ENCODE measurements at regions not wholly inside any gene's neighbourhood (a gene's known extent, or its start where the extent isn't known, plus 50 kb on each side); places are given as distances from the start of the nearest gene placed in this dataset.

DNA sequence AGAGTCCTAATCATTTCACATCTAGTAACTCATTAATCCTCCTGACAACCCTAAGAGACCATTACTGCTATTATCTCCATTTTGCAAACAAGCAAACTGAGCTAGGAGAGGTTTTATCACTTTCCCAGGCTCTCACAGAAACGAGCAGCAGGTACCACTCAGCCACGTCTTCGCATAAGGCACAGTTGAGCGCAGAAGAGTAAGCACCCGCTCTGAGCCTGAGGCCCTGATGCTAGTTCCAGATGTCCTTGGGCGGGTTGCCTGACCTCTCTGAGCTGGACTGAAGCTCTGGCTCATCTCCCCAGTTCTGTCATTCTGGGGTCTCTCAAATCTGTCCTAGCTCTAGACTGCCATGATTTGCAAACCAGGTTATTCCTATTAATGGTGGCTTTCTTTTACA is 72.6 kb upstream of the FRMD4A start:
- TF ChIP-seq, protein P1, sequence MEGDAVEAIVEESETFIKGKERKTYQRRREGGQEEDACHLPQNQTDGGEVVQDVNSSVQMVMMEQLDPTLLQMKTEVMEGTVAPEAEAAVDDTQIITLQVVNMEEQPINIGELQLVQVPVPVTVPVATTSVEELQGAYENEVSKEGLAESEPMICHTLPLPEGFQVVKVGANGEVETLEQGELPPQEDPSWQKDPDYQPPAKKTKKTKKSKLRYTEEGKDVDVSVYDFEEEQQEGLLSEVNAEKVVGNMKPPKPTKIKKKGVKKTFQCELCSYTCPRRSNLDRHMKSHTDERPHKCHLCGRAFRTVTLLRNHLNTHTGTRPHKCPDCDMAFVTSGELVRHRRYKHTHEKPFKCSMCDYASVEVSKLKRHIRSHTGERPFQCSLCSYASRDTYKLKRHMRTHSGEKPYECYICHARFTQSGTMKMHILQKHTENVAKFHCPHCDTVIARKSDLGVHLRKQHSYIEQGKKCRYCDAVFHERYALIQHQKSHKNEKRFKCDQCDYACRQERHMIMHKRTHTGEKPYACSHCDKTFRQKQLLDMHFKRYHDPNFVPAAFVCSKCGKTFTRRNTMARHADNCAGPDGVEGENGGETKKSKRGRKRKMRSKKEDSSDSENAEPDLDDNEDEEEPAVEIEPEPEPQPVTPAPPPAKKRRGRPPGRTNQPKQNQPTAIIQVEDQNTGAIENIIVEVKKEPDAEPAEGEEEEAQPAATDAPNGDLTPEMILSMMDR (IDR thresholded peaks at IDR 0.05), result no peak
- no peak for TF ChIP-seq EP300 (IDR thresholded peaks at IDR 0.05)

Measured in esophagus muscularis mucosa (tissue), 3 donors.